A549 (cell line): ENCODE measurements at regions not wholly inside any gene's neighbourhood (a gene's known extent, or its start where the extent isn't known, plus 50 kb on each side); places are given as distances from the start of the nearest gene placed in this dataset.

Source experiments
- CEBPB ChIP-seq, 2 experiments: fragments of >200 bp in 1 of 2; sonication (Bioruptor Twin) in 1 of 2; formaldehyde crosslinking in 1 of 2; IDR thresholded peaks; 2 replicates each; pipeline ENCODE4 v1.6.1; 2012 to 2016
- EHMT2 ChIP-seq: fragments of 200-600 bp; sonication (generic); IDR thresholded peaks from 2 replicates; pipeline ENCODE4 v1.6.1; 2016; ENCODE audit warnings: antibody characterized with exemption, low read depth, mild to moderate bottlenecking, moderate library complexity
- EP300 ChIP-seq, 2 experiments: fragments of >200 bp; sonication (Bioruptor Twin); formaldehyde crosslinking; IDR thresholded peaks; 2 replicates in 1 of 2; 3 replicates in 1 of 2; pipeline ENCODE4 v1.6.1; 2016 to 2017
- HDAC2 ChIP-seq: fragments of 200-600 bp; sonication (generic); IDR thresholded peaks from 2 replicates; pipeline ENCODE4 v1.6.1; 2016
- POLR2A ChIP-seq: IDR thresholded peaks from 2 replicates; pipeline ENCODE4 v1.6.1; 2012; ENCODE audit warnings: mild to moderate bottlenecking, low read length
- SREBF2 ChIP-seq: fragments of 450-650 bp; IDR thresholded peaks from 2 replicates; pipeline ENCODE4 v1.6.1; 2014; ENCODE audit warnings: mild to moderate bottlenecking, moderate library complexity
- TF ChIP-seq, protein P1 (sequence below): fragments of 450-650 bp; IDR thresholded peaks from 2 replicates; pipeline ENCODE4 v1.6.1; 2014; ENCODE audit warnings: antibody characterized with exemption
- TF ChIP-seq, protein P2 (sequence below): fragments of 250-450 bp; sonication (Bioruptor Pico); IDR thresholded peaks from 2 replicates; pipeline ENCODE4 v1.5.0; 2021; ENCODE audit warnings: mild to moderate bottlenecking, moderate library complexity, borderline replicate concordance
- TF ChIP-seq, protein P3 (sequence below): fragments of >200 bp; sonication (Bioruptor Twin); formaldehyde crosslinking; IDR thresholded peaks from 3 replicates; pipeline ENCODE4 v1.5.1; 2016

DNA sequence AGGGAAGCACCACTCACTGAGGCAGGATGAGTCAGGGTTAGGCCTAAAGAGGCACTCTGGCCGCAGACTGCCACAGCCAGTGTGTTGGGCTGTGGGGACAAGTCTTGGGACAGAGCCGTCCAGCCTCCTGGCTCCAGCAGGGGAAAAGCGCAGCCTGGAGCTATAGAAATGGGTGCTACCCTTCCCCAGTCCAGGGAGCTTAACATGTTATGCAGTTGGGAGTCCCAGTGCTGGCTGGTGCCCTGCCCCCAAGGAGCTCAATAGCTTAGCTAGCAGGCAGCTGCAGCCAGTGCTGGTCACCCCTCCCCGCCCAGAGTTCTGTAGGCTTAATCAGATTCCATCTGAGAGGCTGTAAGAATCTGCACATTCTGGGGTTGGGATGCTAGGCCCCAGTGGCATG is 399.6 kb upstream of the TUSC1 start:
- no peak for TF ChIP-seq HDAC2
- TF ChIP-seq, protein P1, sequence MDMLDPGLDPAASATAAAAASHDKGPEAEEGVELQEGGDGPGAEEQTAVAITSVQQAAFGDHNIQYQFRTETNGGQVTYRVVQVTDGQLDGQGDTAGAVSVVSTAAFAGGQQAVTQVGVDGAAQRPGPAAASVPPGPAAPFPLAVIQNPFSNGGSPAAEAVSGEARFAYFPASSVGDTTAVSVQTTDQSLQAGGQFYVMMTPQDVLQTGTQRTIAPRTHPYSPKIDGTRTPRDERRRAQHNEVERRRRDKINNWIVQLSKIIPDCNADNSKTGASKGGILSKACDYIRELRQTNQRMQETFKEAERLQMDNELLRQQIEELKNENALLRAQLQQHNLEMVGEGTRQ = no peak
- no peak for TF ChIP-seq EP300 (IDR thresholded peaks at IDR 0.05)
- TF ChIP-seq, protein P2, sequence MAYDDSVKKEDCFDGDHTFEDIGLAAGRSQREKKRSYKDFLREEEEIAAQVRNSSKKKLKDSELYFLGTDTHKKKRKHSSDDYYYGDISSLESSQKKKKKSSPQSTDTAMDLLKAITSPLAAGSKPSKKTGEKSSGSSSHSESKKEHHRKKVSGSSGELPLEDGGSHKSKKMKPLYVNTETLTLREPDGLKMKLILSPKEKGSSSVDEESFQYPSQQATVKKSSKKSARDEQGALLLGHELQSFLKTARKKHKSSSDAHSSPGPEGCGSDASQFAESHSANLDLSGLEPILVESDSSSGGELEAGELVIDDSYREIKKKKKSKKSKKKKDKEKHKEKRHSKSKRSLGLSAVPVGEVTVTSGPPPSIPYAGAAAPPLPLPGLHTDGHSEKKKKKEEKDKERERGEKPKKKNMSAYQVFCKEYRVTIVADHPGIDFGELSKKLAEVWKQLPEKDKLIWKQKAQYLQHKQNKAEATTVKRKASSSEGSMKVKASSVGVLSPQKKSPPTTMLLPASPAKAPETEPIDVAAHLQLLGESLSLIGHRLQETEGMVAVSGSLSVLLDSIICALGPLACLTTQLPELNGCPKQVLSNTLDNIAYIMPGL (CRISPR knock-in tag) = no peak
- no peak for TF ChIP-seq POLR2A
- no peak for TF ChIP-seq EHMT2
- no peak for TF ChIP-seq CEBPB (IDR thresholded peaks at IDR 0.05)
- TF ChIP-seq SREBF2 = no peak
- TF ChIP-seq, protein P3, sequence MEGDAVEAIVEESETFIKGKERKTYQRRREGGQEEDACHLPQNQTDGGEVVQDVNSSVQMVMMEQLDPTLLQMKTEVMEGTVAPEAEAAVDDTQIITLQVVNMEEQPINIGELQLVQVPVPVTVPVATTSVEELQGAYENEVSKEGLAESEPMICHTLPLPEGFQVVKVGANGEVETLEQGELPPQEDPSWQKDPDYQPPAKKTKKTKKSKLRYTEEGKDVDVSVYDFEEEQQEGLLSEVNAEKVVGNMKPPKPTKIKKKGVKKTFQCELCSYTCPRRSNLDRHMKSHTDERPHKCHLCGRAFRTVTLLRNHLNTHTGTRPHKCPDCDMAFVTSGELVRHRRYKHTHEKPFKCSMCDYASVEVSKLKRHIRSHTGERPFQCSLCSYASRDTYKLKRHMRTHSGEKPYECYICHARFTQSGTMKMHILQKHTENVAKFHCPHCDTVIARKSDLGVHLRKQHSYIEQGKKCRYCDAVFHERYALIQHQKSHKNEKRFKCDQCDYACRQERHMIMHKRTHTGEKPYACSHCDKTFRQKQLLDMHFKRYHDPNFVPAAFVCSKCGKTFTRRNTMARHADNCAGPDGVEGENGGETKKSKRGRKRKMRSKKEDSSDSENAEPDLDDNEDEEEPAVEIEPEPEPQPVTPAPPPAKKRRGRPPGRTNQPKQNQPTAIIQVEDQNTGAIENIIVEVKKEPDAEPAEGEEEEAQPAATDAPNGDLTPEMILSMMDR = no peak
